ENCODE measurements at regions not wholly inside any gene's neighbourhood (a gene's known extent, or its start where the extent isn't known, plus 50 kb on each side); places are given as distances from the start of the nearest gene placed in this dataset.

DNA sequence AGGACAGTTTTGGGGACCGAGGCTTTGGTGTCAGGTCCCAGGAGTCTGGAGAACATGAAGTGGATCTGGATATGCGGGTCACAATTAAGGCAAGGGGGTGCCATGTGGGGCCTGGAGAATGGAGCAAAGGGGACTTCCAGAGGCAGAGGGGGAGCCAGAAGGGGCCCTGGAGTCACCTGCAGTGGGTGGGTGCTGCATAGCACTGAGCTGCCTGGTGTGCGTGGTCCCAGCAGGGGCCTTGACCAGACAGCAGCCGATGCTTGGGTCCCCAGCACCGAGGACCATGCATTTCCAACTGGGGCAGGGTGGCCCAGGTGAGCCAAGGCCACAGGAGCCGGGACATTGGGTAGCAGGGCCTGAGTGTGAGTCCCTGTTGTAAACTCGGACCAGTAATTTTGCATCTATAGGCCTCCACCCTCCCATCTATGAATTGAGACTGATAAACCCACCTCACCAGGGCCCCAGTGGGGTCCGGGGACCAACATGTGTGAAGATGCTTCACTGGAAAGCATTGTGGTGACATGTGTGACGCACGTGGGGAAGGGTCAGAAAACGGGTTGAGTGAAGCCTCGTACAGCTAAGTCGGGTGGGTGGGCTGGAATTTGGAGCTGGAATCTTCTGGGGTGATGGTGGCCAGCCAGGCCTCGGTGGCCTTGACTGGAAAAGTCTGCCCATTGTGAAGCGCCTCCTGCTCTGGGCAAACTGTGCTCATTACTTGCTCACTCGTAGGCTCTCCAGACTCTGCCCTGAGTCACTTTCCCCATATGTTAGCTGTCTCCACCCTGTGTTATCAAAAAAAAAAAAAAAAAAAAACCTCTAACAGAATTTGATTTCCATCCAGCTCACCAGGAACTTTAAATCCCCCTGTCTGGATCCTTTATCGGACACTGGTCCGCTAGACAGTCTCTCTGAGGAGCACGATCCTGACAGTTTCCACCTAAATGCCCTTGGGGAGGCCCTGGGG, 90.5 kb upstream of the ZNF469 start:
- TF ChIP-seq, protein P1, sequence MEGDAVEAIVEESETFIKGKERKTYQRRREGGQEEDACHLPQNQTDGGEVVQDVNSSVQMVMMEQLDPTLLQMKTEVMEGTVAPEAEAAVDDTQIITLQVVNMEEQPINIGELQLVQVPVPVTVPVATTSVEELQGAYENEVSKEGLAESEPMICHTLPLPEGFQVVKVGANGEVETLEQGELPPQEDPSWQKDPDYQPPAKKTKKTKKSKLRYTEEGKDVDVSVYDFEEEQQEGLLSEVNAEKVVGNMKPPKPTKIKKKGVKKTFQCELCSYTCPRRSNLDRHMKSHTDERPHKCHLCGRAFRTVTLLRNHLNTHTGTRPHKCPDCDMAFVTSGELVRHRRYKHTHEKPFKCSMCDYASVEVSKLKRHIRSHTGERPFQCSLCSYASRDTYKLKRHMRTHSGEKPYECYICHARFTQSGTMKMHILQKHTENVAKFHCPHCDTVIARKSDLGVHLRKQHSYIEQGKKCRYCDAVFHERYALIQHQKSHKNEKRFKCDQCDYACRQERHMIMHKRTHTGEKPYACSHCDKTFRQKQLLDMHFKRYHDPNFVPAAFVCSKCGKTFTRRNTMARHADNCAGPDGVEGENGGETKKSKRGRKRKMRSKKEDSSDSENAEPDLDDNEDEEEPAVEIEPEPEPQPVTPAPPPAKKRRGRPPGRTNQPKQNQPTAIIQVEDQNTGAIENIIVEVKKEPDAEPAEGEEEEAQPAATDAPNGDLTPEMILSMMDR (IDR thresholded peaks at IDR 0.05; ENCODE audit: low read depth, low read length): no peak
- peak; percentile 43 to 56 for DNase-seq (ENCODE audit: low read depth in 2 of 2)
- H3K4me3 ChIP-seq (replicated peaks in 1 of 2; ENCODE audit: low read depth in 2 of 2, low read length in 2 of 2): no peak overlapping the region

DNA sequence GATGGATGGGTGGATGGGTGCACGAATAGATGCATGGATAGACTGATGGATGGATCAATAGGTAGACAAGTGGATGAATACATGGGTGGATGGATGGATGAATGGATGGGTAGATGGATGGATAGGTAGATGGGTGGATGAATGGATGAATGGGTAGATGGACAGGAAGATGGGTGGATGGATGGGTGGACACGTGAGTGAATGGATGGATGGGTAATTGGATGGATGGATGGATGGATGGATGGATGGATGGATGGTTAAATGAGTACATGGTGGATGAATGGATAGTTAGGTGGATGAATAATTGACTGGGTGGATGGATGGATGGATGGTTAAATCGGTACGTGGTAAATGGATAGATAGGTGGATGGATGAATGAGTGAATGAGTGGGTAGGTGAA, 89.7 kb upstream of the ZNF469 start:
- TF ChIP-seq, protein P1 (IDR thresholded peaks at IDR 0.05; ENCODE audit: low read depth, low read length): no peak

DNA sequence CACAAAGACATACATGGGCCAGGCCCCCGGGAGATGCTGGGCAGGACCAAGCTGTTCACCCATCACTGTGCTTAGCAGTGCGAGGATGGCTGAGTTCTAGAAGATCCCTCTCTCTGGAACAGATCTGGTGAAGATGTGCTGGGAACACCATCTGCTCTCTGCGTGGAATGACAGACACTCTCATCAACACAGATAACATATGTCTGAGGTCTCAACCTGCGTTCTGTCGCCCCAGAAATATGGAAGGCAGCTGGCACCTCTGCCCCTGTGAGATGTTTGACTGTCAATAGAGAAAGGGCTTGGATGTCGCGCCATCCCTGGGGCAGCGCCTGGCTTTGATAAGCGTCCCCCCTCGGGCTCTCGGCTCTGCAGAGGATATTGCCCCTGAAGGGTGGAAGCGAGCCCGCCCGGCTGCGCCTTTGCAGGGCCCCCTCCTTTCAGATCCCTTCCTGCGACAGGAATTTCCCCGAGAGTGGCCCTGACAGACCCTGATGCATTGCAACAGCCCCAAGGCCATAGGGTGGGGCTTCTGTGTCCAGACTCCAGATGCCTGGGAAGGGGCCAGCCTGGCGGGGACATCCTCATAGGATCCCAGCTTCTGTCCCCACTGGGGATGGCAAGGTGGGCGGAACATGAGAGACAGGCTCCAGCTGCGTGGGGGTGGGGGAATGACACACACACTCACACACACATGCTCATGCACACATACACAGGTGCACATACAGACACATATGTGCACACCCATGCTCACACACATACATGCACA, 86.9 kb upstream of the ZNF469 start:
- H3K4me3 ChIP-seq (replicated peaks in 1 of 2; ENCODE audit: low read depth in 2 of 2, low read length in 2 of 2): no peak overlapping the region
- TF ChIP-seq, protein P1 (IDR thresholded peaks at IDR 0.05; ENCODE audit: low read depth, low read length): no peak
- no peak for DNase-seq (ENCODE audit: low read depth in 2 of 2)

More for the DNA sequence above, 89.7 kb upstream of the ZNF469 start:
- no peak for DNase-seq (ENCODE audit: low read depth in 2 of 2)
- no peak overlapping the region for H3K4me3 ChIP-seq (replicated peaks in 1 of 2; ENCODE audit: low read depth in 2 of 2, low read length in 2 of 2)

DNA sequence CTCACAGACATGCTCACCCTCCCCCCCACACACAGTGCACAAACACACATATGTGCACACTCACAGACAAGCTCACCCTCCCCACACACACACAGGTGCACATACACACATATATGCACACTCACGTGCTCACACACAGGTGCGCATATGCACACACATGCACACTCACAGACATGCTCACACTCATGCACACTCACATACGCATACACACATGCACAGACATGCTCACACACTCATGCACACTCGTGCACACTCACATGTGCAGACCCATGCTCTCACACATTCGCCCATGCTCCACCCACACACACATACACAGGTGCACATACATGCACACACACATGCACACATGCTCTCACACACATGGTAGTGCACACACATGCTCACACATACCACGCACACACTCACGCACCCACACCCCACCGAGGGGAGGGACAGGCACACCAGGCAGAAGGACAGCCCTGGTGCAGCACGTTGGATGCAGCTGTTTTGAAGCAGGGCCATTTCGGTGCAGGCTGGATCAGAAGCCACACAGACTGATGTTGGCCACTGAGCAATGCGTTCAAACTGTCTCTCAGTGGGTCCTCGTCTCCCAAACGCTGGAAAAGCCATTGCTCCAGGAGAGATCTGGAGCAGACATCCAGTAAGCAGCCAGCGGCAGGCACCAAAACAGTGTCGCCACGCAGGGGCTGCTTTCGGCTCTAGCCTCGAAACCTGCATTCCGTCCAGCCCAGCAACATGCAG, 86.2 kb upstream of the ZNF469 start:
- TF ChIP-seq, protein P1 (IDR thresholded peaks at IDR 0.05; ENCODE audit: low read depth, low read length): no peak
- H3K4me3 ChIP-seq (replicated peaks in 1 of 2; ENCODE audit: low read depth in 2 of 2, low read length in 2 of 2): no peak overlapping the region
- DNase-seq (ENCODE audit: low read depth in 2 of 2): no peak

DNA sequence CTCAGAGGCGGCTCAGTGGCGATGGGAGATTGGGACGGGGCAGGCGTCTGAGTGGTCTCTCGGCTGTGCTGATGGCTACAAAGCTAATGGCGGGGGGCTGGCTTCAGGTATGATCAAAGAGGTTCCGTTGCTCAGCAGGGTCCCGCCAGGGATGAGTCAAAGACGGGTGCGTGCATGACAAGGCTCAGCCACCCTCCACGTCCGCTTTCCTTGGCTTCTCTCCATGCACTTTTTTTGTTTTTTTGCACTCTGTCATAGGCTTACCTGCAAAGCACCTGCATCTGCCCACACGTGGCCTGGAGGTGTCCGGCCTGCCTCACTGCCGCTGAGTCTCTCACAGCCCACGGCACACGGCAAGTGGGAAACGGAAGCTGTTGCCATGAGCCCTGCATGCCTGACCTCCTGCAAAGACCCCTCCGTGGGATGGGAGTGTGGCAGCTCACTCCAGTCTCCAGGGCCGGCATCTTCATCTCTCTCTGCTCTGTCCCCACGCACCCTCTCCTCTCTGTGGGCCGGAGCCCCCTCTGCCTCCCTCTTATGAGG, 85.5 kb upstream of the ZNF469 start:
- TF ChIP-seq, protein P1 (IDR thresholded peaks at IDR 0.05; ENCODE audit: low read depth, low read length): no peak
- DNase-seq (ENCODE audit: low read depth in 2 of 2): no peak
- H3K4me3 ChIP-seq (replicated peaks in 1 of 2; ENCODE audit: low read depth in 2 of 2, low read length in 2 of 2): no peak overlapping the region

DNA sequence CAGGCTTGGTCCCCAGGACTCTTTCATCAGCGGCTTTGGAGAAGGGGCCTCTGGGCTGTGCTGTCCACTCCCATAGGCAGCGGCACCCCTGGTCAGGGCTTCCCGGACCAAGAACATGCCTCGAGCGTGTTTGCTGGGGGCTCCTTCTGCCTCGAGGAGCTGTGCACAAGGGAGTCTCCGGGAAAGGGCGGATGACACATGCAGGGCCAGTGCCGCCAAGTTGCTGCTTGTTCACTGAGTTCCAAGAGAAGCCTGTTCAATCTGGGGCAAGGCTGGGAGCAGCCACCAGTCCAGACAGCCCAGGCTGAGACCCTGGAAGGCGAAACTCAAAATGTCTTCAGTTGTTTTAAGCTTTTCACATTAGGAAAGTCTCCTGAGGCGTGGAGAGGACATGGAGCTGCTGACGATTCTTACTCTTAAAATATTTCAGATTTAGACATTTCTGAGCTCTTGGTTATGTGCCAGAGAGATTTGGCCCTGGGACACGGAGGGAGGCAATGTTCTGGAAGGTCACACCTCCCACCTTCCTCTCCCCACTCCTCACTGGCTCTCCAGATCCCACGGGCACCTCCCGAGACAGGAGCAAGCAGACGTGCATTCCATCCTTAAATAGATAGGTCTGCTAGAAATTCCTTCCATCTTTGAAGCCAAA, 84.5 kb upstream of the ZNF469 start:
- DNase-seq (ENCODE audit: low read depth in 2 of 2): peak; percentile 65 to 74
- TF ChIP-seq, protein P1 (IDR thresholded peaks at IDR 0.05; ENCODE audit: low read depth, low read length): no peak

More for the DNA sequence above, 84.5 kb upstream of the ZNF469 start:
- H3K4me3 ChIP-seq (replicated peaks in 1 of 2; ENCODE audit: low read depth in 2 of 2, low read length in 2 of 2): no peak overlapping the region
